Osteocyte (in vitro differentiated cells): ENCODE measurements at regions not wholly inside any gene's neighbourhood (a gene's known extent, or its start where the extent isn't known, plus 50 kb on each side); places are given as distances from the start of the nearest gene placed in this dataset.

Experiments
- DNase-seq: peaks from one replicate; pipeline ENCODE4 v3.0.0; 2021; ENCODE audit warnings: mixed read lengths; ENCODE audit not compliant: unreplicated experiment; ENCODE audit errors: extremely low spot score
- H3K27ac Mint-ChIP-seq: one replicate; pipeline ENCODE4 v1.8.0; 2021; ENCODE audit warnings: mild to moderate bottlenecking, mixed read lengths; ENCODE audit not compliant: unreplicated experiment
- H3K27me3 Mint-ChIP-seq: one replicate; pipeline ENCODE4 v1.8.0; 2021; ENCODE audit warnings: mixed read lengths; ENCODE audit not compliant: unreplicated experiment
- H3K36me3 Mint-ChIP-seq: one replicate; pipeline ENCODE4 v1.8.0; 2021; ENCODE audit warnings: mixed read lengths; ENCODE audit not compliant: unreplicated experiment
- H3K4me1 Mint-ChIP-seq: one replicate; pipeline ENCODE4 v1.8.0; 2021; ENCODE audit warnings: mixed read lengths; ENCODE audit not compliant: unreplicated experiment
- H3K4me3 Mint-ChIP-seq: one replicate; pipeline ENCODE4 v1.8.0; 2021; ENCODE audit warnings: mild to moderate bottlenecking, moderate library complexity, mixed read lengths; ENCODE audit not compliant: unreplicated experiment
- H3K9me3 Mint-ChIP-seq: one replicate; pipeline ENCODE4 v1.8.0; 2021; ENCODE audit warnings: mixed read lengths; ENCODE audit not compliant: unreplicated experiment
- CTCF ChIP-seq: fragments of 200-600 bp; sonication (generic); IDR thresholded peaks from 2 replicates; pipeline ENCODE4 v1.5.0; 2021; ENCODE audit warnings: antibody characterized with exemption, mild to moderate bottlenecking, moderate library complexity

- TF ChIP-seq CTCF: no peak
- H3K27ac Mint-ChIP-seq: no peak overlapping the region
- no peaks in the 10 kb centered on the region for H3K27me3 Mint-ChIP-seq
- H3K36me3 Mint-ChIP-seq: no peaks in the 10 kb centered on the region
- no peak for DNase-seq
- H3K4me3 Mint-ChIP-seq: no peak overlapping the region
- peaks cover 5% of the 10 kb centered on the region for H3K4me1 Mint-ChIP-seq
- H3K9me3 Mint-ChIP-seq: no peaks in the 10 kb centered on the region
These were observed 115.0 kb upstream of the RBMS1 start for GRCh38 chr2:160608599-160608998.

- H3K27me3 Mint-ChIP-seq: no peaks in the 10 kb centered on the region
- no peaks in the 10 kb centered on the region for H3K36me3 Mint-ChIP-seq
- no peak overlapping the region for H3K4me3 Mint-ChIP-seq
- H3K4me1 Mint-ChIP-seq: peaks cover 10% of the 10 kb centered on the region
- no peaks in the 10 kb centered on the region for H3K9me3 Mint-ChIP-seq
- DNase-seq: no peak
- no peak for TF ChIP-seq CTCF
- no peak overlapping the region for H3K27ac Mint-ChIP-seq
These were observed 115.7 kb upstream of the RBMS1 start for GRCh38 chr2:160609346-160609745.

- TF ChIP-seq CTCF: no peak
- H3K36me3 Mint-ChIP-seq: no peaks in the 10 kb centered on the region
- no peak for DNase-seq
- H3K27me3 Mint-ChIP-seq: no peaks in the 10 kb centered on the region
- H3K4me1 Mint-ChIP-seq: peaks cover 10% of the 10 kb centered on the region
- H3K4me3 Mint-ChIP-seq: no peak overlapping the region
- H3K27ac Mint-ChIP-seq: no peak overlapping the region
- no peaks in the 10 kb centered on the region for H3K9me3 Mint-ChIP-seq
These were observed 116.4 kb upstream of the RBMS1 start for GRCh38 chr2:160610041-160610440.

- no peak for DNase-seq
- no peaks in the 10 kb centered on the region for H3K27me3 Mint-ChIP-seq
- H3K27ac Mint-ChIP-seq: no peak overlapping the region
- H3K9me3 Mint-ChIP-seq: peaks cover 11% of the 10 kb centered on the region
- peaks cover 10% of the 10 kb centered on the region for H3K4me1 Mint-ChIP-seq
- H3K36me3 Mint-ChIP-seq: peaks cover 8% of the 10 kb centered on the region
- TF ChIP-seq CTCF: no peak
- no peak overlapping the region for H3K4me3 Mint-ChIP-seq
These were observed 118.8 kb upstream of the RBMS1 start for GRCh38 chr2:160612266-160612856.

GRCh38 chr2:160613466-160614153 is 120.0 kb upstream of the RBMS1 start:
- peaks cover 10% of the 10 kb centered on the region for H3K4me1 Mint-ChIP-seq
- H3K27me3 Mint-ChIP-seq: no peaks in the 10 kb centered on the region
- H3K9me3 Mint-ChIP-seq: peaks cover 11% of the 10 kb centered on the region
- peak overlapping the region; percentile 6 for H3K27ac Mint-ChIP-seq
- no peak for DNase-seq
- TF ChIP-seq CTCF: no peak
- no peak overlapping the region for H3K4me3 Mint-ChIP-seq
- H3K36me3 Mint-ChIP-seq: peaks cover 8% of the 10 kb centered on the region
